ENCODE measurements at regions not wholly inside any gene's neighbourhood (a gene's known extent, or its start where the extent isn't known, plus 50 kb on each side); places are given as distances from the start of the nearest gene placed in this dataset.
A peak's percentile ranks its signal among the peaks of the same experiment; 100 is the strongest.
"Not testable (repeated sequence)": the region's sequence is repeated elsewhere in the genome, so short reads cannot be mapped to it uniquely, and the experiment has no call there.

DNA sequence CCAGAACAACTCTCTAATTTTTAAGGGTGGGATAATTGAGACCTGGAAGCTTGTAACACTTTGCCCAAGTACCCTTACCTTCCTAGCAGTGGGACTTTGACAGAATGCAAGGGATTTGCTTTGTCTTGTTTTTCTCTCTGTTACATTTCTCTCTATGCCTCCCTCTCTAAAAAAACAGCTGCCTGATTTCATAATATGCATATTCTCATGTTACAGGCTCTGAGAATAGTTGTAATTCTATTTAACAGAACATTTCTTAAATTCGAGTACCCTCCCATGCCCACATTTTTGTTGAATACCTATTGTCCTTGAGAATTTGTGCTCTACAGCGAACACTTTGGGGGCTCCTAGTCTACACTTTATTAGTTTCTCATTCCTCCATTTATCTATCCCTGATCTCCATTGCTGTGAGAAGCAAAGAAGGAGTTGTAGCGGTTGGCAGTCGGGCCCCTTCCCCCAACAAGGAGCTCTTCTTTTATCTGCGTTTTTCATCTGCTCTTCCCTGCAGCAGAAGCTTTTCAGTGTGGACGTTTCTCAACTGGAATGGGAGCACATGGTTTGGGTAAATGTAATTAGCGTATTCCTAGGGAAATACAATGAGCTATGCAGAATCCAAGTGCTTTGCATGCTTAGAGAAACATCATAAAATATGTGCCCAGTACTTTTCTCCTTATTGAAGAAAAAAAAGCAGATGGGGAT lies 117.7 kb upstream of the CCDC90B start:
- DNase-seq = no peak

- no peak for DNase-seq
Measured at GRCh38 chr11:83401506-83402225, 115.5 kb upstream of the CCDC90B start.

DNA sequence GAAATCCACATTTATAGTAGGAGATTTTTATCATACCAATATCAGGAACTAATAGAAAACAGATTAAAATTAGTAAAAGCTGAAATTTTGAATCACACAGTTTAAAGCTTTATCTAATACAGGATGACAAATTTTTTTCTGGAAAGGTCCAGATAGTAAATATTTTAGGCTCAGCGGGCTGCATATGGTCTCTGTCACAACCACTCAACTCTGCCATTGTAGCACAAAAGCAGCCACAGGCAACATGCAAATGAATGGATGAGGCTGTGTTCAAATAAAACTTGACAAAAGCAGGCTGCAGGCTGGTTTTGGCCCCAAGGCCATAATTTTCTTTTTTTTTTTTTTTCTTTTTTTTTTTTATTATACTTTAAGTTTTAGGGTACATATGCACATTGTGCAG lies 108.2 kb upstream of the CCDC90B start:
- DNase-seq = no peak

DNA sequence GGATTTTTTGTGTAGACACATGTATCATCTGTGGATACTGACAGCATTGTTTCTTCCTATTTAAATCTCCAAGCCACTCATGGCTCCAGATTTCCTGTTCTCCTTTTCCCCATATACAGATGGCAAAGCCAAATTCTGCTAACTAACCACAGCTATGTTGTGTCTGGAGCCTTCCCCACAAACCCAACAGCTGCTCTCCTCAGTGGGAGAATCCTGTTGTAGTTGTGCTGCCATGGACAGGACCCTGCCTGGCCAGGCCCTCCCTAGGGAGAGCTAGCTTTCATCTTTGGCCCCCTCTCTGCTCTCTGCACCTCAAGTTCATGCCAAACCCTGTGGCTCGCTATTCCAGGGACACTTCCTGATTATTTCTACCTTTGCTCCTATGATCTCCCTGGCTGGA lies 106.4 kb upstream of the CCDC90B start:
- no peak for DNase-seq

- no peak for DNase-seq
Measured at GRCh38 chr11:83389975-83390374, 103.8 kb upstream of the CCDC90B start.

DNA sequence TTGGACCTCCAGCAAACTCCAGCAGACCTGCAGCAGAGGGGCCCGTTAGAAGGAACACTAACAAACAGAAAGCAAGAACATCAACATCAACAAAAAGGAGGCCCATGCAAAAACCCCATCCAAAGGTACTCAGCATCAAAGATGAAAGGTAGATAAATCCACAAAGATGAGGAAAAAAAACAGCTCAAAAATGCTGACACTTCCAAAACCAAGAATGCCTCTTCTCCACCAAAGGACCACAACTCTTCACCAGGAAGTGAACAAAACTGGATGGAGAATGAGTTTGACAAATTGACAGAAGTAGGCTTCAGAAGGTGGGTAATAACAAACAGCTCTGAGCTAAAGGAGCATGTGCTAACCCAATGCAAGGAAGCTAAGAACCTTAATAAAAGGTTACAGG lies 97.7 kb upstream of the CCDC90B start:
- DNase-seq = not testable (repeated sequence)

- no peak for DNase-seq
Measured at GRCh38 chr11:83374311-83374710, 88.1 kb upstream of the CCDC90B start.

- DNase-seq = no peak
Measured at GRCh38 chr11:83371489-83371888, 85.3 kb upstream of the CCDC90B start.

DNA sequence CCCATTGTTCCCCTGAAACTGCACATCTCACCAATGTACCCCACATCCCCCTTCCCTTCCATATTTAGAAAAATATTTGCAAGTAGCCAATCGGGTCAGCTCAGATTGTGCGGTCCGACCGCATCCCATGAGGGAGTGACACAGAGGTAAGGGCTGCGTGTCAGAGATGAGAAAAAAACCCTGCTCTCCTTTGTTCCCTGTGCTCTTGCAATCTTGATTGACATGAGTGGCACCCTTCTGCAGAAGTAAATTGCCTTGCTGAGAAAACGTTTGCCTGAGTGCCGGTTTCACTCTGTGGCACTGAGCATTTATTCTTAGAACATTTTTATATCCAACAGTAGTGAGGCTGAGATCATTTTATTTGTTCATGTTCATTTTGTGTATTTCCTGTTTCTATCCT lies 81.6 kb upstream of the CCDC90B start:
- DNase-seq = no peak

DNA sequence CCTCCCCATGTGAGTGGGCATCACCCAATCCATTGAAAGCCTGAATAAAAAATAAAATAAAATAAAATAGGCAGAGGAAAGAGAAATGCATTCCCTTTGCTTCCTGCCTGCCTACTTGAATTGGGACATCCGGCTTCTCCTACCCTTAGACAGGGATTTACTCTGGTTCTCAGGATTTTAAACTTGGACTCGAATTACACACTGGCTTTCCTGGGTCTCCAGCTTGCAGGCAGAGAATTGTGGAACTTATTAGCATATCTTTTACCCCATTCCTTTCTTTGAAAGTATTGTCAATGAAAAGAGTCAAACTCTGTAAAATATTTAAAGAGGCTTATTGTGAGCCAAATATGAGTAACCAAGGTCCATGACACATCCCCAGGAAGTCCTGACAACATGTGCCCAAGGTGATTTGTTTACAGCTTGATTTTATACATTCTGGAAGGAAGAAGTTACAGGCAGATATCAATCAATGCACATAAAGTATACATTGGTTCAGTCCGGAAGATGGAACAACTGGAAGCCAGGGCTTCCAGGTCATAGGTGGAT lies 78.4 kb upstream of the CCDC90B start:
- DNase-seq = no peak

GRCh38 chr11:83363312-83363711 lies 77.1 kb upstream of the CCDC90B start:
- no peak for DNase-seq

DNA sequence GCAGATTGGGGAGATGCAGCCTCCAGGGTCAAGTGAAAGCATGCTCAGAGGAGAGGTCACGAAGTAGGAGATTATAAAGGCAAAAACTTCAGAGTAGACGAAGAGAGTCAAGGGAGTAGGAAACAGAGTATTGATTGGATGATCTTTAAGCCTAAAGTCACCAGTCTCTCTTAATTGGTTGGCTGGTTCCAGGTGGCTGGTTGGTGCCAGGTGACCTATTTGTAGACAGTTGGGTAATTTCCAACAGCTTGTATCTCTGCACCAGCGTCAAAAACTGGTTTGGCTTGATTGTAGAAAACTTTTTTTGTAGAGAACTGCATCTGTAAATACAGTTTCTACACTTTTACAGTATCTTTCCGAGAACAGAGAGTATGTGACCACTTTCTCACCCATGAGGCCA lies 75.7 kb upstream of the CCDC90B start:
- no peak for DNase-seq

DNA sequence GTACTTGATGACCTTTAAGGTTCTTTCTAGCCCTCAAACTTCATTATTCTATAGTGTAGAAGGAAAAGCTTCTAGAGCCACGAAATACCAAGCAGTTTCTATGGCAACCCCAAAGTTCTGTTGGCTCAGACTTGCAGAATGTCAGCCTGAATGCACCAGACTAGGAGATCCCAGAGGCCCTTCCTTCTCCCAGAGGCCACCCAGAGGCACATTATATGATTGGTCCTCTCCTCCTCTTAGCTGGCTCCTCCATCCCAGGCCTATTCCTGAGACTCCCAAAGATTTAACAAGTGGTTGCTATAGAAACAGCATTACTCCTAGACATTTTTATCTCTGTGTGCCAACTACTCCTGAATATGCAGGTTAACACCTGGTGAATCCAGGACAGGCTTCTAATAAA lies 69.2 kb upstream of the CCDC90B start:
- DNase-seq = no peak

DNA sequence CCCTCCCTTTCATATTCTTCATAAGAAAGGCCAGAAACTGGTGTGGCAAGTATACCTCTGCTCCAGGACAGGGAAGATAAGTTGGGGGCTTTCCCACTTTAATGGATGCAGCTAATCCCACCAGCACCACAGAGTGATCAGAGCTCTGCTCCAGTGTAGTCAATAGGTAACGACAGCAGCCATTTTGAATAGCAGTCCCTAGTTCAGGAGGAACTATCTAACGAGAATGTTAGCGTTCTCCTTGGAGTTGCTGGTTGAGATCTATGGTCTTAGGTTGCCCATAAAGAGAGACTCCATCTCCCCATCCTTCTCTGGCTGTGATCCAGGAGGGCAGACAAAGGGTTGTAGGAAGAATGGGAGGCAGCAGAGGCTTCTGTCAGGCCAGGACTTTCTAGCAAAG lies 64.0 kb upstream of the CCDC90B start:
- DNase-seq = no peak

- peak; percentile 28 for DNase-seq
Measured at GRCh38 chr11:83349296-83349695, 63.1 kb upstream of the CCDC90B start.

GRCh38 chr11:83346706-83347105 lies 60.5 kb upstream of the CCDC90B start:
- not testable (repeated sequence) for DNase-seq

GRCh38 chr11:83344521-83344920 lies 58.4 kb upstream of the CCDC90B start:
- DNase-seq = not testable (repeated sequence)

DNA sequence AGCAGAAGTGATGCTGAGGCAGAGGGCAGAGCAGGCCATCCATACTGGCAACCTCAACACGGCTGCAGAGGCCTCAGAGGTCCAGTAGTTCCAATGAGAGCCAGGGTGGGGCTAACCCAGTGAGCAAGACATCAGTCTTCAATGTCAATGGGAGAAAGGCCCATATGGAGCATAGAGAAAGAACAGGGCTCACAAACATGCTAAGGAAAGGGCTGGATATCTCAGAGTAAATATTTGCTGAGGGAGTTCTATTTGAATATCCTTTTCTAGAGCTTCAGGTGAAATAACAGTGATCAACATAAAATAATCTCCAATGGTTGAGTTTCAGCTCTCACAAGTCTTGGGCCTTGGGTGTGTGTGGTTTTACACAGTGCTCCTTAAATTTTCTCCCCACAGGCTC lies 50.8 kb upstream of the CCDC90B start:
- DNase-seq = no peak

Measured in left hindlimb (tissue), 1 donor.